ENCODE measurements at regions not wholly inside any gene's neighbourhood (a gene's known extent, or its start where the extent isn't known, plus 50 kb on each side); places are given as distances from the start of the nearest gene placed in this dataset.

GRCh38 chr16:13606804-13607203, 313.1 kb upstream of the ERCC4 start:
- H3K36me3 ChIP-seq (ENCODE audit: control insufficient read depth in 4 of 4, insufficient read depth in 3 of 4, low read depth in 1 of 4, low read length in 3 of 4) = no peaks in the 10 kb centered on the region
- H3K9me3 ChIP-seq (ENCODE audit: control insufficient read depth in 4 of 4, low read length in 3 of 4) = no peaks in the 10 kb centered on the region
- no peak overlapping the region for H3K9ac ChIP-seq (ENCODE audit: low read depth in 1 of 2, low read length in 2 of 2)
- H3K27ac ChIP-seq (ENCODE audit: low read depth in 1 of 2, low read length in 2 of 2) = no peak overlapping the region
- H3K4me1 ChIP-seq (ENCODE audit: control insufficient read depth in 4 of 4, insufficient read depth in 4 of 4, low read length in 3 of 4) = no peaks in the 10 kb centered on the region
- no peak for DNase-seq (ENCODE audit: low spot score)
- H3K27me3 ChIP-seq (ENCODE audit: control insufficient read depth in 4 of 4, insufficient read depth in 4 of 4, low read length in 3 of 4) = no peaks in the 10 kb centered on the region
- WGBS = 92% methylated on average over 25 of the region's 25 CpGs
- TF ChIP-seq YY1 (IDR thresholded peaks at IDR 0.05) (no peak), HNF4A (conservative IDR thresholded peaks at IDR 0.05) (no peak), CTCF (IDR thresholded peaks at IDR 0.05; ENCODE audit: low read depth, low read length, missing input control) (no peak), ZBTB33 (IDR thresholded peaks at IDR 0.05) (no peak), REST (IDR thresholded peaks at IDR 0.05) (no peak), FOXA2 (IDR thresholded peaks at IDR 0.05) (no peak), EGR1 (IDR thresholded peaks at IDR 0.05; ENCODE audit: low read depth in 2 of 2) (no peak), TAF1 (conservative IDR thresholded peaks at IDR 0.05) (no peak), GABPA (IDR thresholded peaks at IDR 0.05 in 1 of 2, conservative IDR thresholded peaks at IDR 0.05 in 1 of 2) (no peak), SP1 (IDR thresholded peaks at IDR 0.05) (no peak), RXRA (IDR thresholded peaks at IDR 0.05) (no peak), NR2F2 (IDR thresholded peaks at IDR 0.05) (no peak), ATF3 (IDR thresholded peaks at IDR 0.05) (no peak), RAD21 (IDR thresholded peaks at IDR 0.05) (no peak)
- no peak overlapping the region for H3K4me3 ChIP-seq (ENCODE audit: low read depth in 1 of 3, low read length in 3 of 3)

GRCh38 chr16:13607289-13607688, 312.7 kb upstream of the ERCC4 start:
- no peaks in the 10 kb centered on the region for H3K9me3 ChIP-seq (ENCODE audit: control insufficient read depth in 4 of 4, low read length in 3 of 4)
- H3K27ac ChIP-seq (ENCODE audit: low read depth in 1 of 2, low read length in 2 of 2) = no peak overlapping the region
- WGBS = 90% methylated on average over 17 of the region's 17 CpGs
- no peaks in the 10 kb centered on the region for H3K27me3 ChIP-seq (ENCODE audit: control insufficient read depth in 4 of 4, insufficient read depth in 4 of 4, low read length in 3 of 4)
- no peaks in the 10 kb centered on the region for H3K4me1 ChIP-seq (ENCODE audit: control insufficient read depth in 4 of 4, insufficient read depth in 4 of 4, low read length in 3 of 4)
- no peak overlapping the region for H3K9ac ChIP-seq (ENCODE audit: low read depth in 1 of 2, low read length in 2 of 2)
- H3K4me3 ChIP-seq (ENCODE audit: low read depth in 1 of 3, low read length in 3 of 3) = no peak overlapping the region
- DNase-seq (ENCODE audit: low spot score) = no peak
- H3K36me3 ChIP-seq (ENCODE audit: control insufficient read depth in 4 of 4, insufficient read depth in 3 of 4, low read depth in 1 of 4, low read length in 3 of 4) = no peaks in the 10 kb centered on the region
- TF ChIP-seq FOXA2 (IDR thresholded peaks at IDR 0.05) (no peak), SP1 (IDR thresholded peaks at IDR 0.05) (no peak), TAF1 (conservative IDR thresholded peaks at IDR 0.05) (no peak), CTCF (IDR thresholded peaks at IDR 0.05; ENCODE audit: low read depth, low read length, missing input control) (no peak), ZBTB33 (IDR thresholded peaks at IDR 0.05) (no peak), REST (IDR thresholded peaks at IDR 0.05) (no peak), FOXA1 (IDR thresholded peaks at IDR 0.05) (no peak), HNF4G (IDR thresholded peaks at IDR 0.05) (no peak), RAD21 (IDR thresholded peaks at IDR 0.05) (no peak), RXRA (IDR thresholded peaks at IDR 0.05) (no peak)

All from liver (tissue), 8 donors.